ENCODE measurements at regions not wholly inside any gene's neighbourhood (a gene's known extent, or its start where the extent isn't known, plus 50 kb on each side); places are given as distances from the start of the nearest gene placed in this dataset.

GRCh38 chr13:50616101-50616500 is 227.4 kb downstream of the DLEU7 start:
- TF ChIP-seq CTCF (conservative IDR thresholded peaks at IDR 0.05 in 1 of 2, IDR thresholded peaks at IDR 0.05 in 1 of 2; ENCODE audit: low read depth in 1 of 2, low read length in 2 of 2): no peak
- no peak for TF ChIP-seq EZH2 (IDR thresholded peaks at IDR 0.05; ENCODE audit: low read length, missing control alignments)

All from fibroblast of lung (primary cell).